GM12878 (cell line): ENCODE measurements at regions not wholly inside any gene's neighbourhood (a gene's known extent, or its start where the extent isn't known, plus 50 kb on each side); places are given as distances from the start of the nearest gene placed in this dataset.

Experiments used
- BCL11A ChIP-seq: IDR thresholded peaks from 2 replicates; pipeline ENCODE4 v1.6.1; 2011; ENCODE audit warnings: low read depth, low read length
- CHD1 ChIP-seq: IDR thresholded peaks from 2 replicates; pipeline ENCODE4 v1.6.1; 2012; ENCODE audit warnings: low read depth, low read length, improper control_type of control experiment
- FOS ChIP-seq: IDR thresholded peaks from 3 replicates; pipeline ENCODE4 v1.6.1; 2011; ENCODE audit warnings: borderline replicate concordance; ENCODE audit not compliant: insufficient read length; ENCODE audit errors: extremely low read depth
- MEF2B ChIP-seq: fragments of 450-650 bp; IDR thresholded peaks from 2 replicates; pipeline ENCODE4 v1.6.1; 2018; ENCODE audit warnings: mild to moderate bottlenecking, moderate library complexity; ENCODE audit not compliant: partially characterized antibody, poor library complexity, severe bottlenecking
- NR2C2 ChIP-seq: IDR thresholded peaks from 2 replicates; pipeline ENCODE4 v1.6.1; 2011; ENCODE audit warnings: borderline replicate concordance, low read depth; ENCODE audit not compliant: control insufficient read depth, insufficient read length
- POLR2AphosphoS5 ChIP-seq: IDR thresholded peaks from 2 replicates; pipeline ENCODE4 v1.6.1; 2011; ENCODE audit warnings: mild to moderate bottlenecking, low read length, inconsistent platforms
- RELB ChIP-seq: fragments of 450-650 bp; IDR thresholded peaks from 2 replicates; pipeline ENCODE4 v1.6.1; 2017; ENCODE audit warnings: low read depth, mild to moderate bottlenecking, moderate library complexity
- TF ChIP-seq, protein P1 (sequence below): fragments of 450-650 bp; IDR thresholded peaks from 2 replicates; pipeline ENCODE4 v1.6.1; 2016; ENCODE audit warnings: mild to moderate bottlenecking, moderate library complexity, borderline replicate concordance

GRCh38 chr10:28049286-28049685, 50.4 kb upstream of the ODAD2 start (continued):
- TF ChIP-seq MEF2B (no peak), NR2C2 (no peak), POLR2AphosphoS5 (no peak), CHD1 (no peak), RELB (no peak), BCL11A (no peak), FOS (no peak)
- TF ChIP-seq, protein P1, sequence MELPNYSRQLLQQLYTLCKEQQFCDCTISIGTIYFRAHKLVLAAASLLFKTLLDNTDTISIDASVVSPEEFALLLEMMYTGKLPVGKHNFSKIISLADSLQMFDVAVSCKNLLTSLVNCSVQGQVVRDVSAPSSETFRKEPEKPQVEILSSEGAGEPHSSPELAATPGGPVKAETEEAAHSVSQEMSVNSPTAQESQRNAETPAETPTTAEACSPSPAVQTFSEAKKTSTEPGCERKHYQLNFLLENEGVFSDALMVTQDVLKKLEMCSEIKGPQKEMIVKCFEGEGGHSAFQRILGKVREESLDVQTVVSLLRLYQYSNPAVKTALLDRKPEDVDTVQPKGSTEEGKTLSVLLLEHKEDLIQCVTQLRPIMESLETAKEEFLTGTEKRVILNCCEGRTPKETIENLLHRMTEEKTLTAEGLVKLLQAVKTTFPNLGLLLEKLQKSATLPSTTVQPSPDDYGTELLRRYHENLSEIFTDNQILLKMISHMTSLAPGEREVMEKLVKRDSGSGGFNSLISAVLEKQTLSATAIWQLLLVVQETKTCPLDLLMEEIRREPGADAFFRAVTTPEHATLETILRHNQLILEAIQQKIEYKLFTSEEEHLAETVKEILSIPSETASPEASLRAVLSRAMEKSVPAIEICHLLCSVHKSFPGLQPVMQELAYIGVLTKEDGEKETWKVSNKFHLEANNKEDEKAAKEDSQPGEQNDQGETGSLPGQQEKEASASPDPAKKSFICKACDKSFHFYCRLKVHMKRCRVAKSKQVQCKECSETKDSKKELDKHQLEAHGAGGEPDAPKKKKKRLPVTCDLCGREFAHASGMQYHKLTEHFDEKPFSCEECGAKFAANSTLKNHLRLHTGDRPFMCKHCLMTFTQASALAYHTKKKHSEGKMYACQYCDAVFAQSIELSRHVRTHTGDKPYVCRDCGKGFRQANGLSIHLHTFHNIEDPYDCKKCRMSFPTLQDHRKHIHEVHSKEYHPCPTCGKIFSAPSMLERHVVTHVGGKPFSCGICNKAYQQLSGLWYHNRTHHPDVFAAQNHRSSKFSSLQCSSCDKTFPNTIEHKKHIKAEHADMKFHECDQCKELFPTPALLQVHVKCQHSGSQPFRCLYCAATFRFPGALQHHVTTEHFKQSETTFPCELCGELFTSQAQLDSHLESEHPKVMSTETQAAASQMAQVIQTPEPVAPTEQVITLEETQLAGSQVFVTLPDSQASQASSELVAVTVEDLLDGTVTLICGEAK, result no peak
